Hematopoietic multipotent progenitor cell treated with erythropoietin and hydrocortisone succinate and interleukin-3 and kit ligand, for 17 days (in vitro differentiated cells): ENCODE measurements at regions not wholly inside any gene's neighbourhood (a gene's known extent, or its start where the extent isn't known, plus 50 kb on each side); places are given as distances from the start of the nearest gene placed in this dataset.
"Not testable (repeated sequence)": the region's sequence is repeated elsewhere in the genome, so short reads cannot be mapped to it uniquely, and the experiment has no call there.

Experiments
- DNase-seq: peaks from one replicate; pipeline ENCODE4 v3.0.0-alpha.2; 2015; ENCODE audit warnings: low spot score

GRCh38 chr5:2569774-2570542, 181.5 kb downstream of the IRX2 start:
- no peak for DNase-seq

GRCh38 chr5:2569176-2569575, 182.3 kb downstream of the IRX2 start:
- no peak for DNase-seq

DNA sequence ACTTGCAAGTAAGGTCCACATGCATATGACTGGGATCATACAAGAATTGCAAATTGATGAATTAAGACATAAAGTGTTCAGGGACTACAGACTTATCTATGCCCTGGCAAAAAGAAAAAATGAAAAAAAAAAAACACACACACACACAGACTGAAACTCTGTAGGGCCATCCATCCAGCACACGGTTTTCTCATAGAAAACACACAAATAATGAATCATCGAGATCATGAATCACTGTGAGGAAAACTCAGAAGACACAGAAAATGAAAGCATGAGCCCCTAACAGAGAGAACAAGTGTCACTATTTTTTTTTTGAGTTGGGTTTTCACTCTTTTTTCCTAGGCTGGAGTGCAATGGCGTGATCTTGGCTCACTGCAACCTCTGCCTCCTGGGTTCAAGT, 185.2 kb downstream of the IRX2 start:
- DNase-seq, result no peak

DNA sequence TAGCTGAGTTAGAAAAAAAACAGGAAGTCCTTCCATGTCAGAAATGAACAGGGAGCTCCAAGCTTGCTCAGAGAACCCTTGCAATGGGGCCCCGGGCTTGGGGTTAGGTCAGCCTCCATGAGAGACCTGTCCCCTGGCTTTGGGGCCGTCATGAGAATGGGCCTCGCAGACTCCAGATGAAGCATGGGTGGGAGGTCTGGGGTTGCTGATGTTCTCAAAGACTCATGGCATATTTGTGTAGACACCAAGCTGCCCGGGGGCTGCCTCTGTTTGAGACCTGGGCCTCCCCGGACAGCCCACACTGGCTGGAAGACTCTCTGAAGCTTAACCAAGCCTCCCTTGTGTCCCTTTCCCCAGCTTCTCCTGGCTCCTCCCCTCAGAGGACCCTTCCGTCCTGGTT, 186.3 kb downstream of the IRX2 start:
- DNase-seq, result no peak

- no peak for DNase-seq
Measured at GRCh38 chr5:2563046-2563445, 188.4 kb downstream of the IRX2 start.

- DNase-seq, result no peak
Measured at GRCh38 chr5:2562036-2562435, 189.4 kb downstream of the IRX2 start.

DNA sequence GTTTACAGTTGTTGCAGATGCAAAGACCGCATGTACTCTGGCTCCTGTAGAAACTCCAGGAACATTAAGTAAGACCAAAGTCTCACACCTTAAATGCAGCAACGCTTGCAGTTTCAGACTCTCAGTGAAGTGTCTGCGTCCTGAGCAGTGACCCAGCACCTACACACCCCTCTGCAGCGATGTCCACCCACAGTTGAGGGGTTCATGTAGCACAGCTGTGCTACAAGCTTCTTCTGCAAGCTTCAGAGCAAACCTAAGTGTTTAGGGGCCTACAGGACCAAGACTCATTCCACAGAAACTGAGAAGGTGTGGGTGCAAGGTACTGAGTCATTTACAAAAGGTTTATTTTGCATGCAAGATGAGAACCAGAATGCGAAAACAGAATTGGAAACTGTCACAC, 191.0 kb downstream of the IRX2 start:
- DNase-seq, result no peak

GRCh38 chr5:2557435-2557834, 194.0 kb downstream of the IRX2 start:
- DNase-seq, result no peak

- DNase-seq, result no peak
Measured at GRCh38 chr5:2556375-2556966, 195.0 kb downstream of the IRX2 start.

GRCh38 chr5:2553611-2554010, 197.9 kb downstream of the IRX2 start:
- DNase-seq, result no peak

DNA sequence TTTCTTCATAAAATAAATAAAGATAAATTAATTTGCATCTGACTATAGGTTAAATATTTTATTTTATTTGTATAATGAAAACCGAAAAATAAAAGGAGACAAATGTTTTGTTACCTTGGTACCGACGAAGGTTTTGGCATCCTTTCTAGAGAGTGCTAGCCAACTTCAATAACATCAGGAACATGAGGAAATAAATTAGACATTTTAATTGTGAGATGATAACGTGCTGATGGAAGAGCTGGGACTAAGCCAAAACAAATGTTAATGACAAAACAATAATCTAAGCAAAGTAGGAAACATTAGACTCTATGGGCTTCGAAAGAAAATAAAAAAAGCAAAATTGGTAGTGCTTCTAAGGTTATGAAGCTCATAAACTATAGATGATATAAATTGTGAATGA, 201.0 kb downstream of the IRX2 start:
- no peak for DNase-seq

GRCh38 chr5:2549900-2550299, 201.6 kb downstream of the IRX2 start:
- DNase-seq, result no peak

- DNase-seq, result no peak
Measured at GRCh38 chr5:2549354-2549753, 202.1 kb downstream of the IRX2 start.

DNA sequence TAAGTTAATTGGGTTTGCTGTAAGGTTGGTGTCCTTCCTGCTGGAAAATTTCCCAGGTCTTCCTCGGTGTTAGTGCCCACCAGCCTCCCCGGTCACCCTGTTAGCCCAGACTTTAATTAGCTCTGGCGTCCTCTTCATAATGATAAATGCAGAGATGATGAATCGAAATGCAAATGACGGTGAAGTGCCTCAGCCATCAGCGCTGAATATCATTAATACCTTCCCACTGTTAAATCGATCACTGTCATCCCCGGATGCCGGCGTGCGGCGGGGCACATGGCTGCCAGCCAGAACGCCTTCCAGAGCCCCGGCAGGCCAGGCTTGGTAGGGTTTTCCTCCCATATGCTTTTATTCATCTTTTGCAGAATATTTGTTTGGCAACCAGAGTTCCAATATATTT, 204.5 kb downstream of the IRX2 start:
- DNase-seq, result no peak

GRCh38 chr5:2544003-2544402, 207.5 kb downstream of the IRX2 start:
- no peak for DNase-seq

- no peak for DNase-seq
Measured at GRCh38 chr5:2542821-2543220, 208.7 kb downstream of the IRX2 start.

- DNase-seq, result no peak
Measured at GRCh38 chr5:2542026-2542425, 209.5 kb downstream of the IRX2 start.

DNA sequence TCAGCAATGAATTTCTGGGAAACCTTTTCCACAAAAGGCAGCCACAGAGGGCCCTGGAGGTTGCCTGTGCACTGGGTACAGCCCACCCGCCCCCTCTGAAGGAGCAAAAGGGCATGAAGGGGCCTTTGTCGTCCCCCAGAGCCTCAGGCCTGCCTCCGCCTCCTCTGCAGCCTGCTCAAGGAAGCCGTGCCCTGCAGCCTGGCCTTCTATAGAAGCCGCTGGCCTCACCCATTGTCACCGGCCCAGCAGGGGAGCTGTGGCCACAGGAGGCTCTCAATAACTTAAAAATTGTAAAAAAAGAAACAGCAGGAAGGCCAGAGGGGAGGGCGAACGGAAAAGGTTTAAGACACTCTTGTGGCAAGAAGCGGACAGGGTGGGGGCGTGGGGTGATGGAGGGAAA, 213.3 kb downstream of the IRX2 start:
- no peak for DNase-seq

DNA sequence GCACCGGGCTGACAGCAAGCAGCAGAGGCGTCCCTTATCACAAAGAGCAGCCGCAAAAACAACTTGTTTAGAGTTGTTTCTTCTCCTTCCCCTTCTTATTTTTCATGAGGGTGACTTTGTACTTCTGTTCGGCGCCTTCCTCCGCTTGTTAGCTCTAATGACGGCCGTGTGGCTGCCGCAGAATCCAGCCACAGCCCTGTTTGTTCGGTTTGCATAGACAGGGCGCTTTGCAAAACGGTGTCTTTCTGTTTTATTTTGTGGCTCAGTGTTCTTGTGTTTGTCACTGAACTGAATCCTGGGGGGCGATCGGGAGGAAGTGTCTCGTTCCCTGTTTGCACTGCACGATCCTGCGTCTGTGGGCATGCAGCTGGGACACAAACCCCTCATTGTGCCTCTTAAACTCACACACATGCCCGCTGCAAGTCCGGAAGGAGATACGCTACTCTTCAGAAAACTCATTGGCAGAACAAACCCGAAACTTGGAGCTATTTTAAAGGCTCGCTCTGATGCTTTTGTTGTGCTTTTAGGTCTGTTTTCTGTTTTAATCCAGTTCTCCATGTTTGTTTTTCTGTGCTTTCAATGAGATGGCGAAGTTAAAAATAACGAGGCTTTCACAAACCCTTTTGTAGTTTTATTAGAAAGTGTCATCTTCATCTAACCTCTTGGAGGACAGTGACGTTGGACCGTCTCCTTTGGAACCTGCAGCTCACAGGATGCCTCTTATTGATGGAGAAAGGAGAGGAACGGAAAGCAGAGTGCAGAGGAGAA, 213.9 kb downstream of the IRX2 start:
- no peak for DNase-seq

DNA sequence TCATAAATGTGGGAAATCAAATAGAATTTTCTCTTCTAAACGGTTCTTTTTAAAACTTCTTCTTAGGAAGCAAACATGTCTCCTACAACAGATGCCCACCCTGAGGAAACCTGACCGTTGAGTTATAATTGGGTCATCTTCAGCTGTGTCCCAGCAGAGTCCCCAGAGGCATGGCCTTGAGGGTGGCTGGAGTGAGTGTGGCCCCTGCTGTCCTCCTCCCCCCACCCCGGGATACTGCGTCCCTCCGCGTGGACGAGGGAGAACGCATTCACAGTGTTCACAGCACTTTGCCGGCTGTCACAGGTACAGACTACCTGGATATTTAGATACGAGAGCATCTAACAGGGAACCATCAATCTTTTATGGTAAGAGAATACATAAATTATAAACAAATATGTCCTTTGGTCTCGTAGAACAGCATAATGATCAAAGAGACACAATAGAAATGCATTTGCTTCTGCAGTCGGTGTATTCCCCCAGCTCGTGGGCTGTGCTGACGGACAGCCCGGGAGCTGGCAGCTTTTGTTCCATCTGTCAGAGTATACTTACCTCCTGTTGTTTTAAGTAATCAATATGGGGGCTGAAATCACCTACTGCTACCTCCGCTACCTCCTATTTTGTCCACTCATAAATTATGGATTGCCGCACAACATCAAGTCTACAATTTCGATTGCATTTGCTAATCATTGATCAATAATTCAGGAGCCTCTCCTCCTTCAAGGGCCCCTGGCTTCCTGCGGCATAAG, 214.7 kb downstream of the IRX2 start:
- no peak for DNase-seq

- DNase-seq, result no peak
Measured at GRCh38 chr5:2534970-2535369, 216.5 kb downstream of the IRX2 start.

DNA sequence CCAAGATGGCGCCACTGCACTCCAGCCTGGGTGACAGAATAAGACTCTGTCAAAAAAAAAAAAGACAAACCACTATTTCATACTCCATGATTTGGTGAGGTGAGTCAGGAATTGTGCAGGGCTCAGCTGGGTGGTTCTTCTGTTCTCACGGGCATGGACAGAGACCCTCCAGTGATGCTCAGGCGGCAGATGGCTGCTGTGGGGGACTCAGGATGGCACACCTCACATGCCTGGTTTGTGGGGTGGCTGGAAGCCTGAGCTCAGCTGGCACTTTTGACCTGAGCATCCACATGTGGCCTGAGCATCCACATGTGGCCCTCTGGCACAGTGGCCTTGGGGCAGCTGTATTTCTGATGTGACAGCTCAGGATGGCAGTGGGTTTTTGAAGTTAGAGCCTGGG, 217.2 kb downstream of the IRX2 start:
- DNase-seq, result no peak

DNA sequence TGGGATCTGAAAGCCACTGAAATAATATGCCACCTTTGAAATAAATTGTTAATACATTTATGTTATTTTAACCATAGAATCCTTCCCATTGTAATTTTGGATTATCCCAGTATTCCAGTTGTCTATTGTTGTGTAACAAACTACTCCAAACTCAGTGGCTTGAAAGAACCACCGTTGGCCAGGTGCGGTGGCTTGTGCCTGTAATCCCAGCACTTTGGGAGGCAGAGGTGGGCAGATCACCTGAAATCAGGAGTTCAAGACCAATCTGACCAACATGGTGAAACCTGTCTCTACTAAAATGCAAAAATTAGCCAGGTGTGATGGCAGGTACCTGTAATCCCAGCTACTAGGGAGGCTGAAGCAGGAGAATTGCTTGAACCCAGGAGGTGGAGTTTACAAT, 217.6 kb downstream of the IRX2 start:
- DNase-seq, result not testable (repeated sequence)
